A673 (cell line): ENCODE measurements at regions not wholly inside any gene's neighbourhood (a gene's known extent, or its start where the extent isn't known, plus 50 kb on each side); places are given as distances from the start of the nearest gene placed in this dataset.

Experiments
- BruUV-seq: library from RNA; stranded (reverse); fragments of 400-500 nt; replicated peaks from 2 replicates; lab custom pipeline; 2021; lab: Mats Ljungman, UMichigan
- CTCF ChIA-PET: fragments of 300-600 bp; sonication (Branson Sonifier 250); formaldehyde crosslinking; loops from one replicate; lab custom pipeline; 2022; ENCODE audit warnings: antibody characterized with exemption; lab: Charles Lee
- POLR2A ChIA-PET: fragments of 300-600 bp; sonication (Branson Sonifier 250); formaldehyde crosslinking; loops from one replicate; lab custom pipeline; 2022; ENCODE audit warnings: antibody characterized with exemption; ENCODE audit not compliant: low non-redundant PET; lab: Charles Lee
- DNase-seq: peaks from one replicate; pipeline ENCODE4 v3.0.0-alpha.2; 2015; ENCODE audit warnings: low spot score
- H3K27ac ChIP-seq: fragments of 200-600 bp; sonication (generic); 2 replicates; pipeline ENCODE4 v1.5.1; 2016; ENCODE audit warnings: mixed run types, low read depth, mild to moderate bottlenecking, mixed read lengths, antibody characterized with exemption, low read length; ENCODE audit not compliant: poor library complexity, severe bottlenecking
- H3K27me3 ChIP-seq: fragments of 200-600 bp; sonication (generic); replicated peaks from 2 replicates; pipeline ENCODE4 v1.6.1; 2017; ENCODE audit warnings: mixed run types, low read depth, mild to moderate bottlenecking, mixed read lengths, antibody characterized with exemption, low read length; ENCODE audit not compliant: insufficient read depth, poor library complexity
- H3K36me3 ChIP-seq: fragments of 200-600 bp; sonication (generic); 2 replicates; pipeline ENCODE4 v1.6.1; 2016; ENCODE audit warnings: mixed run types, mild to moderate bottlenecking, mixed read lengths, antibody characterized with exemption, low read length; ENCODE audit not compliant: insufficient read depth, poor library complexity, severe bottlenecking
- H3K4me1 ChIP-seq: fragments of 200-600 bp; sonication (generic); 2 replicates; pipeline ENCODE4 v1.6.1; 2017; ENCODE audit warnings: mixed run types, mild to moderate bottlenecking, mixed read lengths, antibody characterized with exemption, low read length; ENCODE audit not compliant: insufficient read depth, poor library complexity, severe bottlenecking
- H3K4me3 ChIP-seq: fragments of 200-600 bp; sonication (generic); 2 replicates; pipeline ENCODE4 v1.5.1; 2016; ENCODE audit warnings: low read depth, mixed run types, mild to moderate bottlenecking, mixed read lengths, low read length; ENCODE audit not compliant: poor library complexity, severe bottlenecking
- H3K9me3 ChIP-seq: fragments of 200-600 bp; sonication (generic); 2 replicates; pipeline ENCODE4 v1.6.1; 2016; ENCODE audit warnings: mixed run types, low read depth, mild to moderate bottlenecking, mixed read lengths, antibody characterized with exemption, low read length; ENCODE audit not compliant: poor library complexity, severe bottlenecking
- EZH2 ChIP-seq: fragments of 200-600 bp; sonication (generic); IDR thresholded peaks from 2 replicates; pipeline ENCODE4 v1.6.1; 2017; ENCODE audit warnings: borderline replicate concordance, low read depth, mild to moderate bottlenecking, mixed read lengths, antibody characterized with exemption, low read length; ENCODE audit not compliant: poor library complexity, severe bottlenecking
- intact Hi-C: fragments of 100-400 bp; cut with micrococcal nuclease; formaldehyde crosslinking; loops from one replicate; pipeline ENCODE4 v1.10.0; 2022; ENCODE audit not compliant: unreplicated experiment
- TF ChIP-seq, protein P1 (sequence below): fragments of 300-800, 200-600 bp; sonication (generic); conservative IDR thresholded peaks from 2 replicates; pipeline ENCODE4 v1.5.1; 2017; ENCODE audit warnings: low read depth, mild to moderate bottlenecking, antibody characterized with exemption, low read length, moderate library complexity, mixed read lengths

DNA sequence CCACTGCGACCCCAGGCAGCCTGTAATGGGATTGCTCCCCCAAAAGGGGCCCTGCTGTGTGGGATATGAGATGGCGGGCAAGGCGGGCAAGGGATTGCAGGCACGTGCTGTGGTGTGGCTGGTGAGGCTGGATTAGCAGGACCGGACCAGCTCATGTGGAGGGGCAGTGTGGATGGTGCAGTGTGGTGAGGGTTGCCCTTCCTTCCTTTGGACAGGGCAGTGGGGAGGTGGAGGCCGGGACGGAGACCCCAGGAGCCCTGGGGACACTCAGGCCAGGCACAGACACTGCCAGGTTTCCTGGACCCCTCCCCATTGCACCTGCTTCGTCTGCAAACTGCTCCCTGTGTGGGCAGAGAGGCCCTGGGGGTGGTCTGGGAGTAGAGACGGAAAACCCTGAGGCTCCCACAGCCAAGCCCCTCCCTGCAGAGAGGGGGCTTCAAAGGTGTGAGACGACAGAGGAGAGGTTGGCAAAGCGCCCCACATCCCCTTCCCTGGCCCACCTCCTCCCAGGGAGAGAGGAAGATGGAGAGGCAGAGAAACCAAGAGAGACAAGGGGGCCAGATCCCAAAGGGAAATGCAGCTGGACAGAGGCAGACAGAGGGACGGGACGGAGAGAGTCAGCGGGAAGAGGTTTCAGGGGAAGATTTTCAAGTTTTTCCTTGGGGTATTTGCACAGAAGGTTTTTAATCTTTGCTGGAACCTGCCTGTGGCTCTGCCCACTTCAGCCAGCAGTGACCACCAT is 89.2 kb downstream of the MICALL2 start:
- H3K9me3 ChIP-seq, result no peaks in the 10 kb centered on the region
- H3K27ac ChIP-seq, result no peak overlapping the region
- TF ChIP-seq EZH2, result no peak
- TF ChIP-seq, protein P1, sequence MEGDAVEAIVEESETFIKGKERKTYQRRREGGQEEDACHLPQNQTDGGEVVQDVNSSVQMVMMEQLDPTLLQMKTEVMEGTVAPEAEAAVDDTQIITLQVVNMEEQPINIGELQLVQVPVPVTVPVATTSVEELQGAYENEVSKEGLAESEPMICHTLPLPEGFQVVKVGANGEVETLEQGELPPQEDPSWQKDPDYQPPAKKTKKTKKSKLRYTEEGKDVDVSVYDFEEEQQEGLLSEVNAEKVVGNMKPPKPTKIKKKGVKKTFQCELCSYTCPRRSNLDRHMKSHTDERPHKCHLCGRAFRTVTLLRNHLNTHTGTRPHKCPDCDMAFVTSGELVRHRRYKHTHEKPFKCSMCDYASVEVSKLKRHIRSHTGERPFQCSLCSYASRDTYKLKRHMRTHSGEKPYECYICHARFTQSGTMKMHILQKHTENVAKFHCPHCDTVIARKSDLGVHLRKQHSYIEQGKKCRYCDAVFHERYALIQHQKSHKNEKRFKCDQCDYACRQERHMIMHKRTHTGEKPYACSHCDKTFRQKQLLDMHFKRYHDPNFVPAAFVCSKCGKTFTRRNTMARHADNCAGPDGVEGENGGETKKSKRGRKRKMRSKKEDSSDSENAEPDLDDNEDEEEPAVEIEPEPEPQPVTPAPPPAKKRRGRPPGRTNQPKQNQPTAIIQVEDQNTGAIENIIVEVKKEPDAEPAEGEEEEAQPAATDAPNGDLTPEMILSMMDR, result no peak
- intact Hi-C loops, result loop anchor here (2.0 kb wide), 1 partner anchor 143 kb away; no protein-coding TSS in a partner anchor
- POLR2A ChIA-PET, result no interaction called here
- CTCF ChIA-PET, result interaction anchor here (0.7 kb wide), 1 partner anchor 145 kb away, joined by 6 read pairs; no protein-coding TSS in a partner anchor
- peak overlapping the region; percentile 41 for H3K4me3 ChIP-seq
- DNase-seq, result no peak
- H3K4me1 ChIP-seq, result peaks cover 27% of the 10 kb centered on the region
- no peaks in the 10 kb centered on the region for H3K36me3 ChIP-seq
- H3K27me3 ChIP-seq, result no peaks in the 10 kb centered on the region
- BruUV-seq, result no TSS peak

DNA sequence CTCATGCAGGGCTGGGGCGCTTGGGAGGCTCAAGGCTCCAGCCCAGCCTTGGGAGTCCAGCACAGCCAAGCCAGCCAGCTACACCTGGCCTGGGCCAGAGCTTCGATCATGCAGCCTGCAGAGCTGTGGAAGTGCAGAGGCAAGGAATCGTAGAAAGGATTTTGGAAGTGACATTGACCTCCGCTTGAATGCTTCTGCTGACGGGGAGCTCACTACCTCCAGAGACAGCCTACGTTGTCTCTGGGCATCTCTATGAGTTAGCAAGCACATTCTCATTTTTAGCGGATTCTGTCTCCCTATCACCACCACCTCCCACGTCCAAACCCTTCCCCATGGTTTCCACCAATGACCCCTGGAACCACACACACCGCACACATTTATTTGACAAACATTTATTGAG is 88.5 kb downstream of the MICALL2 start:
- TF ChIP-seq, protein P1, result no peak
- no peak for TF ChIP-seq EZH2
- no peaks in the 10 kb centered on the region for H3K9me3 ChIP-seq
- H3K4me3 ChIP-seq, result no peak overlapping the region
- BruUV-seq, result no TSS peak
- ChIA-PET CTCF (no interaction called here), POLR2A (no interaction called here)
- H3K27ac ChIP-seq, result no peak overlapping the region
- peaks cover 27% of the 10 kb centered on the region for H3K4me1 ChIP-seq
- DNase-seq, result no peak
- H3K27me3 ChIP-seq, result no peaks in the 10 kb centered on the region
- no peaks in the 10 kb centered on the region for H3K36me3 ChIP-seq
- intact Hi-C loops, result no loop called here

DNA sequence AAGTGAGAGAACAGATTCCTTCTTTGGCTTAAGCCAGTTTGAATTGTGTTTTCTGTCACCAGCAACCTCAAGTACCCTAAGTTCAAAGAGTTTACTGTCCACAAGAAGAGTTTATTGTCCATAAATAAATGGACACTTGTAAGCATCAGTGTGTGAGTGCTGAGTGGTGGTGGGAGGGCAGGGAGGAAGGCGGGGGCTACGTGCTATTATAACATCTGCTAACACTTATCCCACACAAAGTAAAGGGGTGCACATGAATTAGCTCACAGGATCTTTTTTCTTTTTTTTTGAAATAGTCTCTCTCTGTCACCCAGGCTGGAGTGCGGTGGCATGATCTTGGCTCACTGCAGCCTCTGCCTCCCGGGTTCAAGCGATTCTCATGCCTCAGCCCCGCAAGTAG is 87.2 kb downstream of the MICALL2 start:
- TF ChIP-seq, protein P1, result no peak
- TF ChIP-seq EZH2, result no peak
- Histone ChIP-seq H3K27me3 (no peaks in the 10 kb centered on the region), H3K27ac (no peak overlapping the region), H3K9me3 (no peaks in the 10 kb centered on the region), H3K4me3 (no peak overlapping the region), H3K36me3 (no peaks in the 10 kb centered on the region), H3K4me1 (peaks cover 27% of the 10 kb centered on the region)
- no peak for DNase-seq
- no TSS peak for BruUV-seq
- ChIA-PET POLR2A (no interaction called here), CTCF (no interaction called here)
- intact Hi-C loops, result no loop called here
